GM23338 (cell line): ENCODE measurements at regions not wholly inside any gene's neighbourhood (a gene's known extent, or its start where the extent isn't known, plus 50 kb on each side); places are given as distances from the start of the nearest gene placed in this dataset.

Experiments
- CREB1 ChIP-seq: fragments of 250-450 bp; sonication (Bioruptor Pico); IDR thresholded peaks from 2 replicates; pipeline ENCODE4 v1.5.0; 2020; ENCODE audit warnings: low read depth, mild to moderate bottlenecking, moderate library complexity
- CTCF ChIP-seq, 2 experiments: fragments of 200-600 bp in 1 of 2; sonication (generic) in 1 of 2; conservative IDR thresholded peaks; 2 replicates each; pipeline versions ENCODE4 v1.5.1 to v1.6.1; 2016 to 2017; ENCODE audit warnings: antibody characterized with exemption in 2 of 2, low read depth in 2 of 2, mild to moderate bottlenecking in 2 of 2, moderate library complexity in 1 of 2
- ETS1 ChIP-seq: IDR thresholded peaks from 2 replicates; pipeline ENCODE4 v1.6.1; 2016; ENCODE audit warnings: antibody characterized with exemption
- EZH2 ChIP-seq: fragments of 200-600 bp; sonication (generic); IDR thresholded peaks from one replicate; pipeline ENCODE4 v1.8.0; 2017; ENCODE audit warnings: antibody characterized with exemption, mild to moderate bottlenecking, low read depth; ENCODE audit not compliant: unreplicated experiment
- EZH2phosphoT487 ChIP-seq: fragments of 200-600 bp; sonication (generic); IDR thresholded peaks from one replicate; pipeline ENCODE4 v1.8.1; 2018; ENCODE audit warnings: antibody characterized with exemption; ENCODE audit not compliant: unreplicated experiment
- POLR2AphosphoS5 ChIP-seq: IDR thresholded peaks from 2 replicates; pipeline ENCODE4 v1.6.1; 2016; ENCODE audit warnings: antibody characterized with exemption, low read depth
- REST ChIP-seq: IDR thresholded peaks from one replicate; pipeline ENCODE4 v1.6.1; 2018; ENCODE audit warnings: antibody characterized with exemption; ENCODE audit not compliant: unreplicated experiment
- STAT1 ChIP-seq: IDR thresholded peaks from one replicate; pipeline ENCODE4 v1.6.1; 2016; ENCODE audit warnings: antibody characterized with exemption; ENCODE audit not compliant: unreplicated experiment
- ZNF462 ChIP-seq: fragments of 250-450 bp; sonication (Bioruptor Pico); IDR thresholded peaks from 2 replicates; pipeline ENCODE4 v1.5.0; 2020; ENCODE audit warnings: mild to moderate bottlenecking, moderate library complexity

GRCh38 chr5:120173125-120173524 lies 291.0 kb upstream of the PRR16 start:
- TF ChIP-seq CTCF (conservative IDR thresholded peaks at IDR 0.05; ENCODE audit: low read depth in 2 of 2) (no peak), CREB1 (CRISPR knock-in tag) (no peak), EZH2 (no peak), POLR2AphosphoS5 (no peak), STAT1 (no peak), ZNF462 (no peak), EZH2phosphoT487 (no peak), REST (no peak), ETS1 (no peak)
